ENCODE measurements at regions not wholly inside any gene's neighbourhood (a gene's known extent, or its start where the extent isn't known, plus 50 kb on each side); places are given as distances from the start of the nearest gene placed in this dataset.

GRCh38 chr1:36597514-36597913 is 114.8 kb upstream of the CSF3R start:
- Mint-ChIP-seq H3K9me3 (no peaks in the 10 kb centered on the region), H3K27ac (no peak overlapping the region), H3K4me1 (ENCODE audit: low read depth) (no peaks in the 10 kb centered on the region), H3K36me3 (ENCODE audit: insufficient read depth in 2 of 2) (no peaks in the 10 kb centered on the region), H3K4me3 (no peak overlapping the region), H3K27me3 (ENCODE audit: low read depth) (peaks cover 24% of the 10 kb centered on the region)
- ATAC-seq (replicated peaks in 1 of 2) (no peak), DNase-seq (no peak)

GRCh38 chr1:36595921-36596320 is 113.2 kb upstream of the CSF3R start:
- H3K9me3 Mint-ChIP-seq: no peaks in the 10 kb centered on the region
- peaks cover 21% of the 10 kb centered on the region for H3K27me3 Mint-ChIP-seq (ENCODE audit: low read depth)
- no peak overlapping the region for H3K27ac Mint-ChIP-seq
- no peak overlapping the region for H3K4me3 Mint-ChIP-seq
- ATAC-seq (replicated peaks in 1 of 2) (no peak), DNase-seq (no peak)
- no peaks in the 10 kb centered on the region for H3K4me1 Mint-ChIP-seq (ENCODE audit: low read depth)
- no peaks in the 10 kb centered on the region for H3K36me3 Mint-ChIP-seq (ENCODE audit: insufficient read depth in 2 of 2)

- peaks cover 24% of the 10 kb centered on the region for H3K27me3 Mint-ChIP-seq (ENCODE audit: low read depth)
- H3K4me1 Mint-ChIP-seq (ENCODE audit: low read depth): no peaks in the 10 kb centered on the region
- no peaks in the 10 kb centered on the region for H3K36me3 Mint-ChIP-seq (ENCODE audit: insufficient read depth in 2 of 2)
- H3K4me3 Mint-ChIP-seq: no peak overlapping the region
- no peaks in the 10 kb centered on the region for H3K9me3 Mint-ChIP-seq
- H3K27ac Mint-ChIP-seq: no peak overlapping the region
- ATAC-seq (replicated peaks in 1 of 2) (no peak), DNase-seq (no peak)
These were observed 112.6 kb upstream of the CSF3R start for GRCh38 chr1:36595349-36595748.

GRCh38 chr1:36594023-36594422 is 111.3 kb upstream of the CSF3R start:
- ATAC-seq (replicated peaks in 1 of 2) (no peak), DNase-seq (no peak)
- Mint-ChIP-seq H3K27ac (no peak overlapping the region), H3K36me3 (ENCODE audit: insufficient read depth in 2 of 2) (no peaks in the 10 kb centered on the region), H3K9me3 (no peaks in the 10 kb centered on the region), H3K4me3 (no peak overlapping the region), H3K4me1 (ENCODE audit: low read depth) (no peaks in the 10 kb centered on the region), H3K27me3 (ENCODE audit: low read depth) (peaks cover 24% of the 10 kb centered on the region)

- peaks cover 20% of the 10 kb centered on the region for H3K27me3 Mint-ChIP-seq (ENCODE audit: low read depth)
- H3K4me3 Mint-ChIP-seq: no peak overlapping the region
- no peak overlapping the region for H3K27ac Mint-ChIP-seq
- no peaks in the 10 kb centered on the region for H3K4me1 Mint-ChIP-seq (ENCODE audit: low read depth)
- no peak for DNase-seq
- no peaks in the 10 kb centered on the region for H3K36me3 Mint-ChIP-seq (ENCODE audit: insufficient read depth in 2 of 2)
- H3K9me3 Mint-ChIP-seq: no peaks in the 10 kb centered on the region
- no peak for ATAC-seq (replicated peaks in 1 of 2)
These were observed 108.6 kb upstream of the CSF3R start for GRCh38 chr1:36591278-36591677.

- DNase-seq (no peak), ATAC-seq (replicated peaks in 1 of 2) (no peak)
- Mint-ChIP-seq H3K4me3 (no peak overlapping the region), H3K27ac (no peak overlapping the region), H3K4me1 (ENCODE audit: low read depth) (no peaks in the 10 kb centered on the region), H3K36me3 (ENCODE audit: insufficient read depth in 2 of 2) (no peaks in the 10 kb centered on the region), H3K9me3 (no peaks in the 10 kb centered on the region), H3K27me3 (ENCODE audit: low read depth) (peaks cover 25% of the 10 kb centered on the region)
These were observed 108.1 kb upstream of the CSF3R start for GRCh38 chr1:36590771-36591170.

GRCh38 chr1:36590264-36590663 is 107.6 kb upstream of the CSF3R start:
- DNase-seq (no peak), ATAC-seq (replicated peaks in 1 of 2) (no peak)
- Mint-ChIP-seq H3K4me1 (ENCODE audit: low read depth) (no peaks in the 10 kb centered on the region), H3K9me3 (no peaks in the 10 kb centered on the region), H3K36me3 (ENCODE audit: insufficient read depth in 2 of 2) (no peaks in the 10 kb centered on the region), H3K27me3 (ENCODE audit: low read depth) (peaks cover 30% of the 10 kb centered on the region), H3K4me3 (no peak overlapping the region), H3K27ac (no peak overlapping the region)

- no peaks in the 10 kb centered on the region for H3K36me3 Mint-ChIP-seq (ENCODE audit: insufficient read depth in 2 of 2)
- H3K4me3 Mint-ChIP-seq: no peak overlapping the region
- H3K9me3 Mint-ChIP-seq: no peaks in the 10 kb centered on the region
- peaks cover 31% of the 10 kb centered on the region for H3K27me3 Mint-ChIP-seq (ENCODE audit: low read depth)
- no peaks in the 10 kb centered on the region for H3K4me1 Mint-ChIP-seq (ENCODE audit: low read depth)
- H3K27ac Mint-ChIP-seq: no peak overlapping the region
- no peak for DNase-seq
- ATAC-seq (replicated peaks in 1 of 2): no peak
These were observed 106.3 kb upstream of the CSF3R start for GRCh38 chr1:36588972-36589371.

- Mint-ChIP-seq H3K27ac (no peak overlapping the region), H3K27me3 (ENCODE audit: low read depth) (peaks cover 29% of the 10 kb centered on the region), H3K4me3 (no peak overlapping the region), H3K36me3 (ENCODE audit: insufficient read depth in 2 of 2) (no peaks in the 10 kb centered on the region), H3K9me3 (no peaks in the 10 kb centered on the region), H3K4me1 (ENCODE audit: low read depth) (no peaks in the 10 kb centered on the region)
- ATAC-seq (replicated peaks in 1 of 2): no peak
- DNase-seq: no peak
These were observed 103.1 kb upstream of the CSF3R start for GRCh38 chr1:36585569-36586548.

- Mint-ChIP-seq H3K4me3 (no peak overlapping the region), H3K36me3 (ENCODE audit: insufficient read depth in 2 of 2) (no peaks in the 10 kb centered on the region), H3K27ac (no peak overlapping the region), H3K9me3 (no peaks in the 10 kb centered on the region), H3K27me3 (ENCODE audit: low read depth) (peaks cover 32% of the 10 kb centered on the region), H3K4me1 (ENCODE audit: low read depth) (no peaks in the 10 kb centered on the region)
- ATAC-seq (replicated peaks in 1 of 2) (no peak), DNase-seq (no peak)
These were observed 102.3 kb upstream of the CSF3R start for GRCh38 chr1:36584874-36585453.

- no peak overlapping the region for H3K27ac Mint-ChIP-seq
- no peaks in the 10 kb centered on the region for H3K4me1 Mint-ChIP-seq (ENCODE audit: low read depth)
- DNase-seq (no peak), ATAC-seq (replicated peaks in 1 of 2) (no peak)
- no peaks in the 10 kb centered on the region for H3K36me3 Mint-ChIP-seq (ENCODE audit: insufficient read depth in 2 of 2)
- H3K27me3 Mint-ChIP-seq (ENCODE audit: low read depth): peaks cover 32% of the 10 kb centered on the region
- H3K9me3 Mint-ChIP-seq: no peaks in the 10 kb centered on the region
- no peak overlapping the region for H3K4me3 Mint-ChIP-seq
These were observed 101.5 kb upstream of the CSF3R start for GRCh38 chr1:36583980-36584782.

GRCh38 chr1:36583080-36583479 is 100.4 kb upstream of the CSF3R start:
- H3K27me3 Mint-ChIP-seq (ENCODE audit: low read depth): peaks cover 32% of the 10 kb centered on the region
- no peak for DNase-seq
- H3K27ac Mint-ChIP-seq: no peak overlapping the region
- no peaks in the 10 kb centered on the region for H3K4me1 Mint-ChIP-seq (ENCODE audit: low read depth)
- no peak overlapping the region for H3K4me3 Mint-ChIP-seq
- no peaks in the 10 kb centered on the region for H3K9me3 Mint-ChIP-seq
- no peak for ATAC-seq (replicated peaks in 1 of 2)
- H3K36me3 Mint-ChIP-seq (ENCODE audit: insufficient read depth in 2 of 2): no peaks in the 10 kb centered on the region

- Mint-ChIP-seq H3K9me3 (no peaks in the 10 kb centered on the region), H3K27ac (no peak overlapping the region), H3K36me3 (ENCODE audit: insufficient read depth in 2 of 2) (no peaks in the 10 kb centered on the region), H3K4me1 (ENCODE audit: low read depth) (no peaks in the 10 kb centered on the region), H3K4me3 (no peak overlapping the region), H3K27me3 (ENCODE audit: low read depth) (peaks cover 32% of the 10 kb centered on the region)
- no peak for ATAC-seq (replicated peaks in 1 of 2)
- no peak for DNase-seq
These were observed 99.5 kb upstream of the CSF3R start for GRCh38 chr1:36582066-36582755.
